Neuron (in vitro differentiated cells): ENCODE measurements at regions not wholly inside any gene's neighbourhood (a gene's known extent, or its start where the extent isn't known, plus 50 kb on each side); places are given as distances from the start of the nearest gene placed in this dataset.

Source experiments
- H2AFZ ChIP-seq: one replicate; pipeline ENCODE4 v1.6.1; 2013; ENCODE audit warnings: low read depth, mild to moderate bottlenecking, inconsistent platforms, low read length, moderate library complexity
- H3K27me3 ChIP-seq: one replicate; pipeline ENCODE4 v1.6.1; 2013; ENCODE audit warnings: low read length; ENCODE audit not compliant: insufficient read depth
- H3K36me3 ChIP-seq: one replicate; pipeline ENCODE4 v1.6.1; 2013; ENCODE audit warnings: low read length; ENCODE audit not compliant: insufficient read depth
- H3K4me1 ChIP-seq: one replicate; pipeline ENCODE4 v1.6.1; 2013; ENCODE audit warnings: low read length; ENCODE audit not compliant: insufficient read depth
- H3K4me3 ChIP-seq: 2 replicates; pipeline ENCODE4 v1.5.1; 2013; ENCODE audit warnings: mild to moderate bottlenecking, low read length, moderate library complexity
- H3K9me3 ChIP-seq: one replicate; pipeline ENCODE4 v1.6.1; 2013; ENCODE audit warnings: low read length

GRCh38 chr5:135139381-135140134 is 105.5 kb upstream of the PITX1 start:
- Histone ChIP-seq H3K4me3 (no peak overlapping the region), H2AFZ (no peak overlapping the region), H3K27me3 (no peaks in the 10 kb centered on the region), H3K9me3 (no peaks in the 10 kb centered on the region), H3K4me1 (no peaks in the 10 kb centered on the region), H3K36me3 (no peaks in the 10 kb centered on the region)

- no peak overlapping the region for H2AFZ ChIP-seq
- no peaks in the 10 kb centered on the region for H3K9me3 ChIP-seq
- peaks cover 3% of the 10 kb centered on the region for H3K27me3 ChIP-seq
- no peaks in the 10 kb centered on the region for H3K4me1 ChIP-seq
- H3K4me3 ChIP-seq: no peak overlapping the region
- H3K36me3 ChIP-seq: no peaks in the 10 kb centered on the region
Observed at GRCh38 chr5:135138116-135138850, 104.3 kb upstream of the PITX1 start.

- H3K9me3 ChIP-seq: no peaks in the 10 kb centered on the region
- no peak overlapping the region for H3K4me3 ChIP-seq
- H3K27me3 ChIP-seq: peaks cover 3% of the 10 kb centered on the region
- H3K36me3 ChIP-seq: no peaks in the 10 kb centered on the region
- H3K4me1 ChIP-seq: no peaks in the 10 kb centered on the region
- no peak overlapping the region for H2AFZ ChIP-seq
Observed at GRCh38 chr5:135137146-135137915, 103.3 kb upstream of the PITX1 start.

GRCh38 chr5:135136546-135136945 is 102.5 kb upstream of the PITX1 start:
- Histone ChIP-seq H3K4me1 (no peaks in the 10 kb centered on the region), H3K9me3 (no peaks in the 10 kb centered on the region), H3K4me3 (no peak overlapping the region), H2AFZ (no peak overlapping the region), H3K27me3 (peaks cover 3% of the 10 kb centered on the region), H3K36me3 (no peaks in the 10 kb centered on the region)

- peaks cover 3% of the 10 kb centered on the region for H3K27me3 ChIP-seq
- H3K36me3 ChIP-seq: no peaks in the 10 kb centered on the region
- no peaks in the 10 kb centered on the region for H3K9me3 ChIP-seq
- no peaks in the 10 kb centered on the region for H3K4me1 ChIP-seq
- no peak overlapping the region for H3K4me3 ChIP-seq
- H2AFZ ChIP-seq: no peak overlapping the region
Observed at GRCh38 chr5:135135530-135136226, 101.7 kb upstream of the PITX1 start.

GRCh38 chr5:135134691-135135381 is 100.8 kb upstream of the PITX1 start:
- H3K4me3 ChIP-seq: no peak overlapping the region
- H3K4me1 ChIP-seq: no peaks in the 10 kb centered on the region
- no peaks in the 10 kb centered on the region for H3K36me3 ChIP-seq
- no peaks in the 10 kb centered on the region for H3K9me3 ChIP-seq
- no peak overlapping the region for H2AFZ ChIP-seq
- H3K27me3 ChIP-seq: peaks cover 4% of the 10 kb centered on the region

GRCh38 chr5:135133698-135134515 is 99.9 kb upstream of the PITX1 start:
- H3K4me3 ChIP-seq: no peak overlapping the region

GRCh38 chr5:135133181-135133580 is 99.2 kb upstream of the PITX1 start:
- peaks cover 13% of the 10 kb centered on the region for H3K27me3 ChIP-seq
- no peaks in the 10 kb centered on the region for H3K36me3 ChIP-seq
- no peaks in the 10 kb centered on the region for H3K4me1 ChIP-seq
- no peak overlapping the region for H2AFZ ChIP-seq
- no peaks in the 10 kb centered on the region for H3K9me3 ChIP-seq
- no peak overlapping the region for H3K4me3 ChIP-seq

More at GRCh38 chr5:135133698-135134515, 99.9 kb upstream of the PITX1 start:
- H3K27me3 ChIP-seq: peaks cover 13% of the 10 kb centered on the region
- no peaks in the 10 kb centered on the region for H3K36me3 ChIP-seq
- no peak overlapping the region for H2AFZ ChIP-seq
- H3K4me1 ChIP-seq: no peaks in the 10 kb centered on the region
- H3K9me3 ChIP-seq: no peaks in the 10 kb centered on the region

GRCh38 chr5:135131801-135132680 is 98.0 kb upstream of the PITX1 start:
- no peak overlapping the region for H2AFZ ChIP-seq
- no peaks in the 10 kb centered on the region for H3K36me3 ChIP-seq
- H3K4me1 ChIP-seq: no peaks in the 10 kb centered on the region
- no peak overlapping the region for H3K4me3 ChIP-seq
- no peaks in the 10 kb centered on the region for H3K9me3 ChIP-seq
- H3K27me3 ChIP-seq: peaks cover 17% of the 10 kb centered on the region

- H2AFZ ChIP-seq: no peak overlapping the region
- peaks cover 21% of the 10 kb centered on the region for H3K27me3 ChIP-seq
- no peaks in the 10 kb centered on the region for H3K4me1 ChIP-seq
- H3K9me3 ChIP-seq: no peaks in the 10 kb centered on the region
- no peaks in the 10 kb centered on the region for H3K36me3 ChIP-seq
- H3K4me3 ChIP-seq: no peak overlapping the region
Observed at GRCh38 chr5:135130261-135131215, 96.5 kb upstream of the PITX1 start.
